ENCODE measurements at regions not wholly inside any gene's neighbourhood (a gene's known extent, or its start where the extent isn't known, plus 50 kb on each side); places are given as distances from the start of the nearest gene placed in this dataset.
"Not testable (repeated sequence)": the region's sequence is repeated elsewhere in the genome, so short reads cannot be mapped to it uniquely, and the experiment has no call there.

- H3K4me1 ChIP-seq; H3K27me3 ChIP-seq; H3K27ac ChIP-seq; H3K4me3 ChIP-seq; H3K9me3 ChIP-seq; H3K36me3 ChIP-seq (ENCODE audit: low read depth, missing control alignments); intact Hi-C loops (cut with DNase I; ENCODE audit: low total_unique reads); DNase-seq: not testable (repeated sequence)
- WGBS, 2 donors: 53 to 58% methylated on average over 6 of the region's 6 CpGs
Measured at GRCh38 chr4:8941492-8941805, 69.8 kb upstream of the HMX1 start.

- WGBS, 2 donors: 48 to 51% methylated on average over 20 to 21 of the region's 21 CpGs
- Histone ChIP-seq H3K4me3 (no peak overlapping the region), H3K27me3 (no peaks in the 10 kb centered on the region), H3K4me1 (no peaks in the 10 kb centered on the region), H3K27ac (no peak overlapping the region), H3K9me3 (no peaks in the 10 kb centered on the region), H3K36me3 (ENCODE audit: low read depth, missing control alignments) (no peaks in the 10 kb centered on the region)
- intact Hi-C loops (cut with DNase I; ENCODE audit: low total_unique reads): no loop called here
- no peak for DNase-seq
- TF ChIP-seq CTCF (IDR thresholded peaks at IDR 0.05) (no peak), POLR2A (IDR thresholded peaks at IDR 0.05) (no peak)
Measured at GRCh38 chr4:8940792-8941491, 69.3 kb upstream of the HMX1 start.

- no peak for DNase-seq
- Histone ChIP-seq H3K4me3 (no peak overlapping the region), H3K4me1 (no peaks in the 10 kb centered on the region), H3K9me3 (no peaks in the 10 kb centered on the region), H3K36me3 (ENCODE audit: low read depth, missing control alignments) (no peaks in the 10 kb centered on the region), H3K27ac (no peak overlapping the region), H3K27me3 (no peaks in the 10 kb centered on the region)
- intact Hi-C loops (cut with DNase I; ENCODE audit: low total_unique reads): no loop called here
- TF ChIP-seq POLR2A (IDR thresholded peaks at IDR 0.05) (no peak), CTCF (IDR thresholded peaks at IDR 0.05) (no peak)
- 25 to 27% methylated on average over 9 to 31 of the region's 32 CpGs for WGBS, 2 donors
Measured at GRCh38 chr4:8939840-8940742, 68.5 kb upstream of the HMX1 start.

- TF ChIP-seq CTCF (IDR thresholded peaks at IDR 0.05): no peak
- TF ChIP-seq POLR2A (IDR thresholded peaks at IDR 0.05): no peak
- 8 to 36% methylated on average over 13 to 15 of the region's 15 CpGs for WGBS, 2 donors
- intact Hi-C loops (cut with DNase I; ENCODE audit: low total_unique reads): no loop called here
- no peaks in the 10 kb centered on the region for H3K9me3 ChIP-seq
- no peaks in the 10 kb centered on the region for H3K27me3 ChIP-seq
- no peak for DNase-seq
- no peaks in the 10 kb centered on the region for H3K4me1 ChIP-seq
- H3K36me3 ChIP-seq (ENCODE audit: low read depth, missing control alignments): no peaks in the 10 kb centered on the region
- no peak overlapping the region for H3K4me3 ChIP-seq
- no peak overlapping the region for H3K27ac ChIP-seq
Measured at GRCh38 chr4:8939160-8939839, 67.7 kb upstream of the HMX1 start.

- intact Hi-C loops (cut with DNase I; ENCODE audit: low total_unique reads): no loop called here
- H3K36me3 ChIP-seq (ENCODE audit: low read depth, missing control alignments): no peaks in the 10 kb centered on the region
- H3K4me3 ChIP-seq: no peak overlapping the region
- DNase-seq: no peak
- no peaks in the 10 kb centered on the region for H3K9me3 ChIP-seq
- WGBS, 2 donors: 67 to 73% methylated on average over 3 to 5 of the region's 5 CpGs
- H3K4me1 ChIP-seq: no peaks in the 10 kb centered on the region
- no peak overlapping the region for H3K27ac ChIP-seq
- no peaks in the 10 kb centered on the region for H3K27me3 ChIP-seq
- no peak for TF ChIP-seq CTCF (IDR thresholded peaks at IDR 0.05)
- TF ChIP-seq POLR2A (IDR thresholded peaks at IDR 0.05): no peak
Measured at GRCh38 chr4:8938623-8939022, 67.0 kb upstream of the HMX1 start.
